ENCODE measurements at regions not wholly inside any gene's neighbourhood (a gene's known extent, or its start where the extent isn't known, plus 50 kb on each side); places are given as distances from the start of the nearest gene placed in this dataset.

DNA sequence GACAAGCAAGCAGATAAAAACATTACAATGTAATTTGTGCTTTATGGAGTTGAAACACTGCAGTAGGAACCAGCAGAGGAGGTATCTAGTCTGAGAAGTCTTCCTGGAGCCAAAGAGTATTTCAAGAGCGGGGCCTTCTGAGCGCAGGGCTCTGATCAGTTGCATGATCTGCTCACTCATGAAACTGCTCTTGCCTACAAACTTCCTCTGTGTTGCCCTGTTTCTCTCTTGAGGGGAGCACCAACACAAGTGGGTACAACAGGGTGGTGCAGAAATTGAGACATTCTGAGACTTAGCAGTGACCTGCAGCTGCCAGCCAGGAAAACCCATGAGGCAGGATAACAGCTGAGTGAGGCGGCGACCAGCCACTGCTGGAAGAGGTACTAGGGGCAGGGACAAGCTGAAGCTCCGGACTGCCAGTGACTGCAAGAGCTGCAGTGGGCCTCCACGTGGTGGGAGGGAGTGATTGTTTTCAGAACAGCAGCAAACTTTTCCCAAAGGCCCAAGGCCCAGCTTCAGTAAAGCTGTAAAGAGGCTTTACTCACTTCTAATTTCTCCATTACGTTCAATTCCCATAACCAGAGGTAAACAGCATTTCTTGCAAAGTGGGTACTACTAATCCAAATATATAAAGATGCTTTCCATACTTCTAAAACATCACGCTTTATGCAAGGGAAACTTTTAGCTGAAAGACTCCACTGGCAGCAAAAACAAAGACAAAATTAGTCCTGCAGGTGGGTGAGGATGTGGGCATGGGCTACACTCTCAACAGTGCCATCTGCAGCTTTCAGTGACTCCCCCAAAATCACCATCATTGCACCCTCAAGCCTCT lies 69.0 kb upstream of the LPP start:
- TF ChIP-seq POLR2A (IDR thresholded peaks at IDR 0.05; ENCODE audit: low read depth, low read length) (no peak), TAF1 (IDR thresholded peaks at IDR 0.05; ENCODE audit: borderline replicate concordance, low read depth, low read length) (no peak), POLR2AphosphoS5 (IDR thresholded peaks at IDR 0.05; ENCODE audit: low read depth, low read length) (no peak)
